GM12878 (cell line): ENCODE measurements at regions not wholly inside any gene's neighbourhood (a gene's known extent, or its start where the extent isn't known, plus 50 kb on each side); places are given as distances from the start of the nearest gene placed in this dataset.
"Not testable (repeated sequence)": the region's sequence is repeated elsewhere in the genome, so short reads cannot be mapped to it uniquely, and the experiment has no call there.

ENCODE experiments used
- ATAC-seq: fragments of 200-7000 bp; cut with Tn5 transposase; 3 replicates; pipeline ENCODE4 v1.9.1; 2020; ENCODE audit warnings: mild to moderate bottlenecking, moderate library complexity
- BruUV-seq: library from RNA; stranded (reverse); fragments of 400-500 nt; replicated peaks from 2 replicates; lab custom pipeline; 2021; lab: Mats Ljungman, UMichigan
- CTCF ChIA-PET: fragments of 300-600 bp; sonication (Branson Sonifier 250); formaldehyde crosslinking; extraction: SDS; loops from one replicate; lab custom pipeline; 2021; ENCODE audit warnings: inconsistent platforms; lab: Yijun Ruan, JAX
- POLR2A ChIA-PET: fragments of 350-600 bp; formaldehyde crosslinking; extraction: SDS; loops from one replicate; lab custom pipeline; 2021; ENCODE audit warnings: inconsistent platforms; lab: Charles Lee
- RAD21 ChIA-PET: fragments of 300-600 bp; sonication (Branson Sonifier 250); formaldehyde crosslinking; loops from one replicate; lab custom pipeline; 2023; ENCODE audit warnings: antibody characterized with exemption; ENCODE audit not compliant: unreplicated experiment; lab: Charles Lee
- SMC1A ChIA-PET: fragments of 300-600 bp; sonication (Branson Sonifier 250); formaldehyde crosslinking; loops from one replicate; lab custom pipeline; 2023; ENCODE audit not compliant: unreplicated experiment, uncharacterized antibody; lab: Charles Lee
- DNase-seq: peaks from one replicate; pipeline ENCODE4 v3.0.0-alpha.2; 2011; ENCODE audit warnings: low read depth, low spot score
- FAIRE-seq: peaks from 3 replicates; lab custom pipeline; 2011; peaks lifted over from hg19 to GRCh38; lab: Jason Lieb, UNC
- H2AFZ ChIP-seq: 2 replicates; pipeline ENCODE4 v1.6.0; 2011; ENCODE audit warnings: low read depth, low read length, control low read depth; ENCODE audit not compliant: control insufficient read depth
- H3K27ac ChIP-seq: 2 replicates; pipeline ENCODE4 v1.5.1; 2011; ENCODE audit warnings: control low read depth; ENCODE audit not compliant: control insufficient read depth, insufficient read depth
- H3K27me3 ChIP-seq, 2 experiments: replicated peaks in 1 of 2; 2 replicates each; pipeline versions ENCODE4 v1.6.0 to v1.6.1; 2011; ENCODE audit warnings: low read length in 1 of 2; ENCODE audit not compliant: control insufficient read depth in 2 of 2, insufficient read depth in 2 of 2
- H3K36me3 ChIP-seq, 2 experiments: 2 replicates each; pipeline ENCODE4 v1.5.1; 2011; ENCODE audit warnings: low read length in 1 of 2; ENCODE audit not compliant: control insufficient read depth in 2 of 2, insufficient read depth in 2 of 2
- H3K4me1 ChIP-seq: 2 replicates; pipeline ENCODE4 v1.6.1; 2011; ENCODE audit warnings: mild to moderate bottlenecking, low read length, moderate library complexity, mixed read lengths; ENCODE audit not compliant: control insufficient read depth, insufficient read depth
- H3K4me2 ChIP-seq: 2 replicates; pipeline ENCODE4 v1.6.0; 2011; ENCODE audit warnings: control low read depth; ENCODE audit not compliant: control insufficient read depth, insufficient read depth
- H3K4me3 ChIP-seq: fragments of 200-600 bp; sonication (generic); 2 replicates; pipeline ENCODE4 v1.5.1; 2016
- H3K79me2 ChIP-seq: 2 replicates; pipeline ENCODE4 v1.6.0; 2011; ENCODE audit warnings: low read length; ENCODE audit not compliant: control insufficient read depth, insufficient read depth
- H3K9ac ChIP-seq: 2 replicates; pipeline ENCODE4 v1.8.0; 2011; ENCODE audit warnings: low read length, control low read depth, mixed read lengths; ENCODE audit not compliant: control insufficient read depth, insufficient read depth
- H3K9me3 ChIP-seq: replicated peaks from 3 replicates; pipeline ENCODE4 v1.5.1; 2011; ENCODE audit warnings: mild to moderate bottlenecking, low read length; ENCODE audit not compliant: control insufficient read depth, insufficient read depth
- H4K20me1 ChIP-seq: 2 replicates; pipeline ENCODE4 v1.6.0; 2011; ENCODE audit not compliant: control insufficient read depth, insufficient read depth
- CBFB ChIP-seq: IDR thresholded peaks from 2 replicates; pipeline ENCODE4 v1.6.1; 2016; ENCODE audit warnings: antibody characterized with exemption, low read depth
- CHD1 ChIP-seq: IDR thresholded peaks from 2 replicates; pipeline ENCODE4 v1.6.1; 2012; ENCODE audit warnings: low read depth, low read length, improper control_type of control experiment
- EZH2 ChIP-seq: IDR thresholded peaks from 2 replicates; pipeline ENCODE4 v1.6.1; 2012; ENCODE audit warnings: low read depth, mild to moderate bottlenecking, control low read depth, inconsistent platforms, low read length, borderline replicate concordance; ENCODE audit not compliant: control insufficient read depth
- KAT2A ChIP-seq: conservative IDR thresholded peaks from 2 replicates; pipeline ENCODE4 v1.6.1; 2011; ENCODE audit warnings: low read depth, low read length; ENCODE audit not compliant: control insufficient read depth
- PAX5 ChIP-seq: IDR thresholded peaks from 2 replicates; pipeline ENCODE4 v1.6.1; 2011; ENCODE audit warnings: low read depth, low read length, borderline replicate concordance
- PML ChIP-seq: IDR thresholded peaks from 2 replicates; pipeline ENCODE4 v1.6.1; 2012; ENCODE audit warnings: low read length, inconsistent platforms
- RELA ChIP-seq: fragments of 450-650 bp; IDR thresholded peaks from 2 replicates; pipeline ENCODE4 v1.8.0; 2014; ENCODE audit warnings: borderline replicate concordance; ENCODE audit not compliant: partially characterized antibody
- TCF7 ChIP-seq: IDR thresholded peaks from 2 replicates; pipeline ENCODE4 v1.6.1; 2014; ENCODE audit warnings: antibody characterized with exemption, borderline replicate concordance
- ZNF217 ChIP-seq: fragments of 450-650 bp; IDR thresholded peaks from 2 replicates; pipeline ENCODE4 v1.6.1; 2017; ENCODE audit warnings: antibody characterized with exemption, mild to moderate bottlenecking
- ZNF24 ChIP-seq: fragments of 450-650 bp; IDR thresholded peaks from 2 replicates; pipeline ENCODE4 v1.6.1; 2017; ENCODE audit warnings: antibody characterized with exemption, mild to moderate bottlenecking
- WGBS: methylation state at CpG from one replicate; pipeline ENCODE4 v1.1.6; 2016; ENCODE audit warnings: low lambda C conversion rate; ENCODE audit not compliant: insufficient replicate concordance, insufficient coverage; ENCODE audit errors: missing lambda C conversion rate; 5-methylcytosine and 5-hydroxymethylcytosine counted together
- in situ Hi-C: fragments of 300-500 bp; cut with MboI; formaldehyde crosslinking; loops from 9 replicates; pipeline ENCODE4 v1.14.3; 2018; ENCODE audit warnings: mixed read lengths
- intact Hi-C: fragments of 100-400 bp; cut with micrococcal nuclease; formaldehyde crosslinking; loops from one replicate; pipeline ENCODE4 v1.14.2; 2022; ENCODE audit not compliant: unreplicated experiment

DNA sequence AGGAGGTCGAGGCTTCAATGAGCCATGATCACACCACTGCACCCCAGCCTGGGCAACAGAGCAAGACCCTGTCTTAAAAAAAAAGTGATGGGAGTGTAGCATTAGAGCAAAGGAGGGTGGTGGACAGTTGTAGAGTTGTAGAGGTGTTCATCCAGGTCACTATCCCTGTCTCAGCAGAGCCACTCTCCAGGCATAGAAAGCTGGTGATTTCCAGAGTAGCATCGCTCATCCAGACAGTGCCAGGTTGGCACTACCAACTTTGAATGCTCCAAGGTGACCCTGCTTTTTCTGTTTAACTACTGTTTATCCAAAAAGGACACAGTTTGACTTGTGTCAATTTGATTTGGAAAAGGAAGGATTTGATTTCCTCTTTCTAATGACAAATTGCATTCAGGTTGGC lies 147.3 kb downstream of the USP46 start:
- Histone ChIP-seq H3K36me3 (no peaks in the 10 kb centered on the region), H3K4me1 (no peaks in the 10 kb centered on the region), H3K79me2 (no peaks in the 10 kb centered on the region), H3K4me3 (no peak overlapping the region), H3K4me2 (no peak overlapping the region), H4K20me1 (no peaks in the 10 kb centered on the region), H3K9me3 (no peaks in the 10 kb centered on the region), H2AFZ (no peak overlapping the region), H3K27me3 (no peaks in the 10 kb centered on the region), H3K27ac (no peak overlapping the region), H3K9ac (no peak overlapping the region)
- DNase-seq (no peak), FAIRE-seq (no peak), ATAC-seq (no peak)
- WGBS, result 17% methylated on average over 2 of the region's 2 CpGs
- in situ Hi-C loops (no loop called here), intact Hi-C loops (no loop called here)
- TF ChIP-seq TCF7, result no peak
- TF ChIP-seq ZNF217, result no peak
- no peak for TF ChIP-seq PML
- TF ChIP-seq RELA, result no peak
- TF ChIP-seq PAX5, result no peak
- TF ChIP-seq KAT2A, result no peak
- no peak for TF ChIP-seq CBFB
- no peak for TF ChIP-seq EZH2
- TF ChIP-seq ZNF24, result no peak
- CTCF ChIA-PET, result no interaction called here
- POLR2A ChIA-PET, result interaction anchor here (0.7 kb wide), 1 partner anchor 824 kb away, joined by 3 read pairs; no protein-coding TSS in a partner anchor
- no TSS peak for BruUV-seq
- SMC1A ChIA-PET, result interaction anchor here (0.6 kb wide), 1 partner anchor 8 kb away, joined by 3 read pairs; no protein-coding TSS in a partner anchor
- RAD21 ChIA-PET, result no interaction called here

DNA sequence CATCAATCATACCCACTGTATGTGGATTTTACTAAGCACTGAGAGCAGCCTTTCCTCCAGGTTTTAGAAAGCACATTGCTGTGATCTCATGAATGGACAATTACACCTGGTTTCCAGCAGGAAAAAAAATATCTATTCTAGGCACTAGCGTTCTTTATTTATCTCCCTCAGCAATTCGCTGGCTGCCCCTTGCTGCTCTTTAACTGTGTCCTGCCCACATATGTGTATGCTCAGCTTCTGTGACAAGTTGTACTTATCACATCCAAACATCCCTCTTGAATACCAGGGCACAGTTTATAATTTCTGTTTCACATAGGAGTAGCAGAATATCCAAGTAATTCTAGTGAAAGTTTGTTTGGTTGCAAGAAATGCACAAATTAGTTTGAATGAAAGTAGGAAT lies 146.8 kb downstream of the USP46 start:
- Histone ChIP-seq H3K4me3 (no peak overlapping the region), H3K27ac (no peak overlapping the region), H3K4me1 (no peaks in the 10 kb centered on the region), H3K36me3 (no peaks in the 10 kb centered on the region), H2AFZ (no peak overlapping the region), H3K9ac (no peak overlapping the region), H3K4me2 (no peak overlapping the region), H3K9me3 (no peaks in the 10 kb centered on the region), H3K27me3 (no peaks in the 10 kb centered on the region), H4K20me1 (no peaks in the 10 kb centered on the region), H3K79me2 (no peaks in the 10 kb centered on the region)
- ChIA-PET POLR2A (interaction anchor here (0.7 kb wide), 1 partner anchor 824 kb away, joined by 3 read pairs; no protein-coding TSS in a partner anchor), SMC1A (interaction anchor here (0.6 kb wide), 1 partner anchor 8 kb away, joined by 3 read pairs; no protein-coding TSS in a partner anchor), CTCF (no interaction called here), RAD21 (no interaction called here)
- DNase-seq, result no peak
- ATAC-seq, result no peak
- no TSS peak for BruUV-seq
- in situ Hi-C loops, result no loop called here
- intact Hi-C loops, result no loop called here
- no peak for FAIRE-seq
- TF ChIP-seq CHD1, result no peak
- WGBS, result 21% methylated on average over 2 of the region's 2 CpGs

DNA sequence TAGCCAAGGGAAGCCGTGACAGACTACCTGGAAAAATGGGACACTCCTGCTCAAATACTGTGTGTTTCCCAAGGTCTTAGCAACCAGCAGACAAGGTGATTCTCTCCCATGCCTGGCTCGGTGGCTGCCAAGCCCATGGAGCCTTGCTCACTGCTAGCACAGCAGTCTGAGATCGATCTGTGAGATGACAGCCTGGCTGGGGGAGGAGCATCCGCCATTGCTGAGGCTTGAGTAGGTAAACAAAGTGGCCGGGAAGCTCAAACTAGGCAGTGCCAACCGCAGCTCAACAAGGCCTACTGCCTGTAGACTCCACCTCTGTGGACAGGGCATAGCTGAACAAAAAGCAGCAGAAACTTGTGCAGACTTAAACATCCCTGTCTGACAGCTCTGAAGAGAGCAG lies 137.0 kb downstream of the USP46 start:
- RAD21 ChIA-PET, H3K27ac ChIP-seq, in situ Hi-C loops, H3K9me3 ChIP-seq, H3K4me1 ChIP-seq, BruUV-seq, H3K9ac ChIP-seq, CTCF ChIA-PET, SMC1A ChIA-PET, H4K20me1 ChIP-seq, H3K4me3 ChIP-seq, H2AFZ ChIP-seq, H3K4me2 ChIP-seq, H3K27me3 ChIP-seq, POLR2A ChIA-PET, H3K79me2 ChIP-seq, FAIRE-seq, DNase-seq, H3K36me3 ChIP-seq, ATAC-seq, intact Hi-C loops: not testable (repeated sequence)
- WGBS, result 37% methylated on average over 6 of the region's 6 CpGs
